ENCODE measurements at regions not wholly inside any gene's neighbourhood (a gene's known extent, or its start where the extent isn't known, plus 50 kb on each side); places are given as distances from the start of the nearest gene placed in this dataset.
"Not testable (repeated sequence)": the region's sequence is repeated elsewhere in the genome, so short reads cannot be mapped to it uniquely, and the experiment has no call there.

- DNase-seq (ENCODE audit: low read depth), result not testable (repeated sequence)
Measured at GRCh38 chr16:52104993-52105392, 441.9 kb downstream of the TOX3 start.

- no peak for DNase-seq (ENCODE audit: low read depth)
Measured at GRCh38 chr16:52103791-52104190, 443.2 kb downstream of the TOX3 start.

GRCh38 chr16:52101246-52101645 lies 445.7 kb downstream of the TOX3 start:
- DNase-seq (ENCODE audit: low read depth), result no peak

GRCh38 chr16:52099382-52099781 lies 447.6 kb downstream of the TOX3 start:
- no peak for DNase-seq (ENCODE audit: low read depth)

GRCh38 chr16:52095471-52095870 lies 451.5 kb downstream of the TOX3 start:
- DNase-seq (ENCODE audit: low read depth), result no peak

- no peak for DNase-seq (ENCODE audit: low read depth)
Measured at GRCh38 chr16:52092126-52092525, 454.8 kb downstream of the TOX3 start.

GRCh38 chr16:52090080-52090479 lies 456.9 kb downstream of the TOX3 start:
- peak; percentile 23 for DNase-seq (ENCODE audit: low read depth)

- no peak for DNase-seq (ENCODE audit: low read depth)
Measured at GRCh38 chr16:52089476-52089875, 457.5 kb downstream of the TOX3 start.

GRCh38 chr16:52086901-52087300 lies 460.0 kb downstream of the TOX3 start:
- DNase-seq (ENCODE audit: low read depth), result no peak

- no peak for DNase-seq (ENCODE audit: low read depth)
Measured at GRCh38 chr16:52078716-52079655, 468.0 kb downstream of the TOX3 start.

GRCh38 chr16:52077607-52078006 lies 469.3 kb downstream of the TOX3 start:
- DNase-seq (ENCODE audit: low read depth), result no peak

- DNase-seq (ENCODE audit: low read depth), result no peak
Measured at GRCh38 chr16:52076801-52077201, 470.1 kb downstream of the TOX3 start.

- no peak for DNase-seq (ENCODE audit: low read depth)
Measured at GRCh38 chr16:52076332-52076731, 470.6 kb downstream of the TOX3 start.

GRCh38 chr16:52074133-52074532 lies 472.8 kb downstream of the TOX3 start:
- DNase-seq (ENCODE audit: low read depth), result no peak

GRCh38 chr16:52073024-52073423 lies 473.9 kb downstream of the TOX3 start:
- DNase-seq (ENCODE audit: low read depth), result no peak

GRCh38 chr16:52071101-52071500 lies 475.8 kb downstream of the TOX3 start:
- DNase-seq (ENCODE audit: low read depth), result no peak

- no peak for DNase-seq (ENCODE audit: low read depth)
Measured at GRCh38 chr16:52070341-52071057, 476.4 kb downstream of the TOX3 start.

- DNase-seq (ENCODE audit: low read depth), result peak; percentile 18
Measured at GRCh38 chr16:52069866-52070265, 477.1 kb downstream of the TOX3 start.

- DNase-seq (ENCODE audit: low read depth), result peak; percentile 26
Measured at GRCh38 chr16:52068447-52069074, 478.4 kb downstream of the TOX3 start.

- DNase-seq (ENCODE audit: low read depth), result no peak
Measured at GRCh38 chr16:52066962-52067361, 480.0 kb downstream of the TOX3 start.

- DNase-seq (ENCODE audit: low read depth), result no peak
Measured at GRCh38 chr16:52056259-52056658, 490.7 kb downstream of the TOX3 start.

- DNase-seq (ENCODE audit: low read depth), result no peak
Measured at GRCh38 chr16:52055381-52055780, 491.6 kb downstream of the TOX3 start.
